ENCODE measurements at regions not wholly inside any gene's neighbourhood (a gene's known extent, or its start where the extent isn't known, plus 50 kb on each side); places are given as distances from the start of the nearest gene placed in this dataset.

- TF ChIP-seq GATA2 (IDR thresholded peaks at IDR 0.05; ENCODE audit: low read depth, low read length) = no peak
- TF ChIP-seq GATA3 (IDR thresholded peaks at IDR 0.05; ENCODE audit: low read depth, low read length) = no peak
Observed at GRCh38 chr7:46853451-46853850, 728.5 kb downstream of the TNS3 start.

Measured in SH-SY5Y (cell line).